Osteocyte (in vitro differentiated cells): ENCODE measurements at regions not wholly inside any gene's neighbourhood (a gene's known extent, or its start where the extent isn't known, plus 50 kb on each side); places are given as distances from the start of the nearest gene placed in this dataset.

Experiments used
- DNase-seq: peaks from one replicate; pipeline ENCODE4 v3.0.0; 2021; ENCODE audit warnings: mixed read lengths; ENCODE audit not compliant: unreplicated experiment; ENCODE audit errors: extremely low spot score
- H3K27ac Mint-ChIP-seq: one replicate; pipeline ENCODE4 v1.8.0; 2021; ENCODE audit warnings: mild to moderate bottlenecking, mixed read lengths; ENCODE audit not compliant: unreplicated experiment
- H3K27me3 Mint-ChIP-seq: one replicate; pipeline ENCODE4 v1.8.0; 2021; ENCODE audit warnings: mixed read lengths; ENCODE audit not compliant: unreplicated experiment
- H3K36me3 Mint-ChIP-seq: one replicate; pipeline ENCODE4 v1.8.0; 2021; ENCODE audit warnings: mixed read lengths; ENCODE audit not compliant: unreplicated experiment
- H3K4me1 Mint-ChIP-seq: one replicate; pipeline ENCODE4 v1.8.0; 2021; ENCODE audit warnings: mixed read lengths; ENCODE audit not compliant: unreplicated experiment
- H3K4me3 Mint-ChIP-seq: one replicate; pipeline ENCODE4 v1.8.0; 2021; ENCODE audit warnings: mild to moderate bottlenecking, moderate library complexity, mixed read lengths; ENCODE audit not compliant: unreplicated experiment
- H3K9me3 Mint-ChIP-seq: one replicate; pipeline ENCODE4 v1.8.0; 2021; ENCODE audit warnings: mixed read lengths; ENCODE audit not compliant: unreplicated experiment
- CTCF ChIP-seq: fragments of 200-600 bp; sonication (generic); IDR thresholded peaks from 2 replicates; pipeline ENCODE4 v1.5.0; 2021; ENCODE audit warnings: antibody characterized with exemption, mild to moderate bottlenecking, moderate library complexity

GRCh38 chr1:30395631-30396030 is 327.8 kb downstream of the MATN1 start:
- H3K27me3 Mint-ChIP-seq = peaks cover 10% of the 10 kb centered on the region
- no peak overlapping the region for H3K27ac Mint-ChIP-seq
- H3K4me1 Mint-ChIP-seq = no peaks in the 10 kb centered on the region
- TF ChIP-seq CTCF = no peak
- no peak for DNase-seq
- H3K9me3 Mint-ChIP-seq = peaks cover 5% of the 10 kb centered on the region
- H3K4me3 Mint-ChIP-seq = no peak overlapping the region
- H3K36me3 Mint-ChIP-seq = no peaks in the 10 kb centered on the region

GRCh38 chr1:30388386-30388785 is 335.0 kb downstream of the MATN1 start:
- Mint-ChIP-seq H3K9me3 (peaks cover 5% of the 10 kb centered on the region), H3K27ac (no peak overlapping the region), H3K4me1 (no peaks in the 10 kb centered on the region), H3K36me3 (no peaks in the 10 kb centered on the region), H3K4me3 (no peak overlapping the region), H3K27me3 (peaks cover 6% of the 10 kb centered on the region)
- peak; percentile 25 for DNase-seq
- TF ChIP-seq CTCF = no peak

- H3K36me3 Mint-ChIP-seq = no peaks in the 10 kb centered on the region
- no peak overlapping the region for H3K27ac Mint-ChIP-seq
- no peak for TF ChIP-seq CTCF
- no peaks in the 10 kb centered on the region for H3K4me1 Mint-ChIP-seq
- peaks cover under 1% of the 10 kb centered on the region for H3K27me3 Mint-ChIP-seq
- no peaks in the 10 kb centered on the region for H3K9me3 Mint-ChIP-seq
- peak; percentile 78 for DNase-seq
- no peak overlapping the region for H3K4me3 Mint-ChIP-seq
Measured at GRCh38 chr1:30386156-30386926, 337.0 kb downstream of the MATN1 start.

GRCh38 chr1:30385246-30385995 is 338.0 kb downstream of the MATN1 start:
- no peak for TF ChIP-seq CTCF
- Mint-ChIP-seq H3K27me3 (peaks cover 2% of the 10 kb centered on the region), H3K4me1 (no peaks in the 10 kb centered on the region), H3K36me3 (no peaks in the 10 kb centered on the region), H3K9me3 (no peaks in the 10 kb centered on the region), H3K4me3 (no peak overlapping the region), H3K27ac (no peak overlapping the region)
- DNase-seq = no peak
